H1 (cell line): ENCODE measurements at regions not wholly inside any gene's neighbourhood (a gene's known extent, or its start where the extent isn't known, plus 50 kb on each side); places are given as distances from the start of the nearest gene placed in this dataset.

ENCODE experiments used
- CHD2 ChIP-seq: IDR thresholded peaks from 2 replicates; pipeline ENCODE4 v1.6.1; 2012; ENCODE audit warnings: low read length, improper control_type of control experiment
- GTF2F1 ChIP-seq: IDR thresholded peaks from 2 replicates; pipeline ENCODE4 v1.6.1; 2012; ENCODE audit warnings: low read depth, low read length, improper control_type of control experiment, borderline replicate concordance
- MAX ChIP-seq: IDR thresholded peaks from 2 replicates; pipeline ENCODE4 v1.6.1; 2012; ENCODE audit warnings: inconsistent platforms
- PHF8 ChIP-seq: fragments of 200-600 bp; sonication (generic); conservative IDR thresholded peaks from 2 replicates; pipeline ENCODE4 v1.7.1; 2012; ENCODE audit warnings: low read depth, mild to moderate bottlenecking, inconsistent platforms, low read length, moderate library complexity

DNA sequence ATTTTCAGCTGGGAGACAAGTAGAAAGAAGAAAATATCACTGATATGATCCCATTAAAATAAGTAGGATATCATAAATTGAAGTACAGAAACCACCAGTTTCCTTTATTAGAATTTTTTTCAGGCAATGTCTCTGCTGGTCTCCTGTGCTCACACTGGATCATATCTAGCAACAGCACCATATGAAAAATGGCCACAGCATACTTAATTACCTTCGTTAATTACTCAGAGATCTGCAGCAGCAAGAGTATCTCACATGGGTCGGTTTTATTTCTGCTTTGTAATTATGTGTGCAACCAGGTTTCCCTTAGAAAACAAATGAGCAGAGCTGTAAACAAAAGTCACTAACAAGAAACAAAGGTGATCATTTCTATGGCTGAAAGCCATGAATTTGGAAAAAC lies 287.9 kb downstream of the LRRIQ3 start (continued):
- TF ChIP-seq PHF8 = no peak
- no peak for TF ChIP-seq CHD2
- TF ChIP-seq MAX = no peak
- TF ChIP-seq GTF2F1 = no peak
